ENCODE measurements at regions not wholly inside any gene's neighbourhood (a gene's known extent, or its start where the extent isn't known, plus 50 kb on each side); places are given as distances from the start of the nearest gene placed in this dataset.

DNA sequence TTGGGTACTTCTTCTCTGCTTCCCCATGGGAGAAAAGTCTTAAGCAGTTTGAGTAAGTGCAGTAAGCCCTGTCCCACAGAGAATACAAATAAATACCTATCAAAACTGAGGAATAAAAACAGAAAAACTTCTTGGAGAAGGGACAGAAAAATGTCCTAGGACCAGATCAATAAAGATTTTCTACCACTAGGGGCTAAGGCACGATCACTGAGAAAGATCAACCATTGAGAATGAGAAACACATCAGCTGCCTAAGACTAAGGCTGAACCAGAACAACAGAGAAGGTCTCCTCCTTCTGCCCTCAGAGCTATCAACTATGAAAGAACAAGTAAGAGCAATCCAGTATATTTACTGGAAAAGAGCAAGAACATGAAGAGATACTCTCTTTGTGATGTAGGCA is 763.6 kb upstream of the LRRTM1 start:
- TF ChIP-seq JUNB (CRISPR knock-in tag; conservative IDR thresholded peaks at IDR 0.05) (no peak), POLR2AphosphoS5 (IDR thresholded peaks at IDR 0.05; ENCODE audit: control insufficient read depth, insufficient read depth, low read depth, low read length) (no peak), ZNF140 (CRISPR knock-in tag; IDR thresholded peaks at IDR 0.05) (no peak), ZNF124 (CRISPR knock-in tag; IDR thresholded peaks at IDR 0.05) (no peak), ETV5 (CRISPR knock-in tag; IDR thresholded peaks at IDR 0.05; ENCODE audit: low read depth) (no peak), ZNF76 (CRISPR knock-in tag; IDR thresholded peaks at IDR 0.05; ENCODE audit: borderline replicate concordance) (no peak)
